GM20431 (cell line): ENCODE measurements at regions not wholly inside any gene's neighbourhood (a gene's known extent, or its start where the extent isn't known, plus 50 kb on each side); places are given as distances from the start of the nearest gene placed in this dataset.
"Not testable (repeated sequence)": the region's sequence is repeated elsewhere in the genome, so short reads cannot be mapped to it uniquely, and the experiment has no call there.

Source experiments
- in situ Hi-C: fragments of 300-500 bp; cut with MseI, MboI; formaldehyde crosslinking; loops from one replicate; pipeline ENCODE4 v1.15.0; 2020; ENCODE audit warnings: low sequenced_read_pairs; ENCODE audit not compliant: unreplicated experiment

- in situ Hi-C loops, result no loop called here
These were observed 1495.2 kb upstream of the C9orf72 start for GRCh38 chr9:29068461-29068860.

DNA sequence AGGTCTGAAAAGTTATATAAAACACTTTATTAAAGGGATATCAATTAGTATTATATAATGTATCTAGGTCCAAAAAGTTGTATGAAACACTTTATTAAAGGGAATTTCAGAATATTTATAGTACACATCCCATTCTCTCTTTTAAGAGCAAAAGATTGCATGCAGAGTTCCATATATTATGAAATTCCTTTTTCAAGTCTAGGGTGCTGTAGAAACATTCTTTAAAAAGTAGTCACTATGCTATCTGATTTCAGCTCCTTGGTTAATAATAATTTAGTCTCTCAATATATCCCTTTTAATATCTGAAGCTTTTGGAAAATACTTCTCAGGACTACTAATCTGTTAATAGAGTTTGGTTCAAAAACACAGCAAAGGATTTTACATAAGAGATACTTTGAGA lies 1496.1 kb upstream of the C9orf72 start:
- in situ Hi-C loops, result no loop called here

GRCh38 chr9:29078063-29078666 lies 1504.9 kb upstream of the C9orf72 start:
- in situ Hi-C loops, result no loop called here

- in situ Hi-C loops, result no loop called here
These were observed 1527.5 kb upstream of the C9orf72 start for GRCh38 chr9:29100762-29101161.

GRCh38 chr9:29104166-29104565 lies 1530.9 kb upstream of the C9orf72 start:
- in situ Hi-C loops, result not testable (repeated sequence)

- in situ Hi-C loops, result no loop called here
These were observed 1545.3 kb upstream of the C9orf72 start for GRCh38 chr9:29118555-29118954.

- in situ Hi-C loops, result no loop called here
These were observed 1553.5 kb upstream of the C9orf72 start for GRCh38 chr9:29126783-29127182.

- in situ Hi-C loops, result no loop called here
These were observed 1556.5 kb upstream of the C9orf72 start for GRCh38 chr9:29129763-29130162.

DNA sequence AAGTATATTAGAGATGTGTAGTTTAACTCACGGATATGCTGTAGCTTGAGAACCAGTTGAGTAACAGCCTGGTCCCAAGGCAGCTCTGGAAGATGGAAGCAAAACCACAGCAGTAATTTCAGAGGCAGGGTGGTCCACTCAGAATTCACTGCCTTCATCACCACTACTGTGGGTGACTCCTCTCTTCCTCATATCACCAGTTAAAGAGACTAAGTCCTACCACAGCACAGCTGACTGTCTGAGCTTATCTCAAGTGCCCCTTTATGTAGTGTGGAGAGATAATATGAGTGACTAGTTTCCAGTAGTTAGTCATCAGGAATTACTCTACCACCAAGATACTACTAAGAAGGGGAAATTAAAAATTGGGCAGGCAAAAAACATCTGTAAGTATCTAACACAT lies 1571.2 kb upstream of the C9orf72 start:
- in situ Hi-C loops, result no loop called here

DNA sequence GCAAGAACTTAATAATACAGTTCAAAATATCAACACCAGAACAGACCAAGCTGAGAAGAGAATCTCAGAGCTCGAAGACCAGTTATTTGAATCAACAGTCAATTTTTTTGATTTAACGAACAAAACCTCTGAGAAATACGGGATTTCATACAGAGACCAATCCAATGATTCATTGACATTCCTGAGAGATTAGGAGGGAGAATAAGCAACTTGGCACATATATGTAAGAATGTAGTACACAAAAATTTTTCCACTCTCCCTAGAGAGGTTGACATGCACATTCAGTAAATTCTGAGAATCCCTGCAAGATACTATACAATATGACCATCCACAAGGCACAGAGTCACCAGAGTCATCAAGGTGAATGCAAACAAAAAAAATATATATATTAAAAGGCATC lies 1577.3 kb upstream of the C9orf72 start:
- in situ Hi-C loops, result no loop called here

DNA sequence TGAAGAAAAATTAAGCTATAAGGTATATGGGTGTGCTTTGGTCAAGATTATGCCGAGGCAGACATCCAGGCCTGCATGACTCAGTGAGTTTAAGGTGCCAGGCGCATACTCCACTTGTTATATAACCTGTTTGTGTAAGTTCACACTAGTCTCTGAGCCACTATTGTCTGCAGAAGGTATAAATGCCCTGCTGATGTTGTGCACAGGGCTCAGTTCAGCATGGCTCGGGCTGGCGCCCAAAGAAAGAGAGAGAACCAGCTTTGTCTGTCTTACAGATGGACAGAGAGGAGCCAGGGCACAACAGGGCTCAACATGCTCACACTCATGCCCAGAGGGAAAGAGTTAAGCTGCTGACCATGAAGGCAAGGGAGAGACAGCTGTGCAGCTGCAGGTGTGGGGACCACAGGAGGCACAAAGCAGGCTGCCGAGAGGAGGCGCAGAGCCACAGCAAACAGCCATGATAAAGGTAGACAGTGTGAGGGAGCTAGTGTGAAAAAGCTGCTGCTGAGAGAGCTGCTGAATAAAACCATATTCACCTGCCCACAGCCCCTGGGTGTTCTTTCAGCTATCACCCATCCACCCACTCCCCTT lies 1587.6 kb upstream of the C9orf72 start:
- in situ Hi-C loops, result no loop called here

- in situ Hi-C loops, result no loop called here
These were observed 1600.9 kb upstream of the C9orf72 start for GRCh38 chr9:29174136-29174535.

DNA sequence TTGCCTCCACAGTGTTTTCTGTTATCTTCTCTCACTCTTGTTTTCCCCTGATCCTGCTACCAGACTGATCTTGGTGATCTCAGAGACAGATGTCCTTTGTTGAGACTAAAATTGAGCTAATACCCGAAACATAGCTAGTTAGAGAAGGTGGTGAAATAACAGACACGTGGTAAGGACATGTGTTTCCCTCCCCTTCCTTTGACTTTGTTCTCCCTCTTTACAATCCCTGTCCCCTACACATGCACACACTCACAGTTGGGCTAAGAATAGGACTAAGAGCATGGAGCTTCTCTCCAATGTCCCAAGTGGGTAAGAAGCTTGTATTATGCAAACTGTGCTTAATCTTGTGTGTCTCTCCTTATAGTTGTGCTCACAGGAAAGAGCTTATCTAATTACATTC lies 1603.0 kb upstream of the C9orf72 start:
- in situ Hi-C loops, result no loop called here

DNA sequence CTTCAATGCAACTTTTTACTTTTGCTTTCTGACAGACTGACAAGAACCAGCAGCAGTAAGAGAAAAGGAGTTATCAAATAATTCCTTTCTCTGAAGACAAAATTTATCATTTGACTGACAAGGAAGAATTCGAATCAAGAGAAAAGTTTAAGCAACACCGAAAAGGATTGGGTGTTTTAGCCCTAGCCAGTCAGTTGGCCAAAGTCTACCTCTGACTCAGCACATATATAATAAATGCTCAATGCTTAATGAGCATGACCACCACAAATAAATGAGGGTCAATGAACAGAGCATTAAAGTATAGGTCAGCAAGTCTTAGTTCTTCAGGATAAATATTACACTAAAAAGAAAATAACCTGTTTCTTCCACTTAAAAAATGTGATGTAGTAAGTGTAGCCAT lies 1603.5 kb upstream of the C9orf72 start:
- in situ Hi-C loops, result no loop called here

GRCh38 chr9:29183971-29184370 lies 1610.7 kb upstream of the C9orf72 start:
- in situ Hi-C loops, result no loop called here

DNA sequence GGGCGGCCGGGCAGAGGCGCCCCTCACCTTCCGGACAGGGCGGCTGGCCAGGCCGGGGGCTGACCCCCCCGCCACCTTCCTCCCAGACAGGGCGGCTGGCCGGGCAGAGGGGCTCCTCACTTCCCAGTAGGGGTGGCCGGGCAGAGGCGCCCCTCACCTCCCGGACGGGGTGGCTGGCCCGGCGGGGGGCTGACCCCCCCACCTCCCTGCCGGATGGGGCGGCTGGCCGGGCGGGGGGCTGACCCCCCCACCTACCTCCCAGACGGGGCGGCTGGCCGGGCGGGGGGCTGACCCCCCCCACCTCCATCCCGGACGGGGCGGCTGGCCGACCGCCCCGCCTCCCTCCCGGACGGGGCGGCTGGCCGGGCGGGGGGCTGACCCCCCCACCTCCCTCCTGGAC lies 1615.5 kb upstream of the C9orf72 start:
- in situ Hi-C loops, result not testable (repeated sequence)

DNA sequence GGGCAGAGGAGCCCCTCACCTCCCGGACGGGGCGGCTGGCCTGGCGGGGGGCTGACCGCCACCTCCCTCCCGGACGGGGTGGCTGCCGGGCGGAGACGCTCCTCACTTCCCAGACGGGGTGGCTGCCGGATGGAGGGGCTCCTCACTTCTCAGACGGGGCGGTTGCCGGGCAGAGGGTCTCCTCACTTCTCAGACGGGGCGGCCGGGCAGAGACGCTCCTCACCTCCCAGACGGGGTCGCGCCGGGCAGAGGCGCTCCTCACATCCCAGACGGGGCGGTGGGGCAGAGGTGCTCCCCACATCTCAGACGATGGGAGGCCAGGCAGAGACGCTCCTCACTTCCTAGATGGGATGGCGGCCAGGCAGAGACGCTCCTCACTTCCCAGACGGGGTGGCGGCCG lies 1615.9 kb upstream of the C9orf72 start:
- in situ Hi-C loops, result not testable (repeated sequence)

- in situ Hi-C loops, result no loop called here
These were observed 1625.6 kb upstream of the C9orf72 start for GRCh38 chr9:29198861-29199260.

- in situ Hi-C loops, result no loop called here
These were observed 1626.7 kb upstream of the C9orf72 start for GRCh38 chr9:29199975-29200374.

DNA sequence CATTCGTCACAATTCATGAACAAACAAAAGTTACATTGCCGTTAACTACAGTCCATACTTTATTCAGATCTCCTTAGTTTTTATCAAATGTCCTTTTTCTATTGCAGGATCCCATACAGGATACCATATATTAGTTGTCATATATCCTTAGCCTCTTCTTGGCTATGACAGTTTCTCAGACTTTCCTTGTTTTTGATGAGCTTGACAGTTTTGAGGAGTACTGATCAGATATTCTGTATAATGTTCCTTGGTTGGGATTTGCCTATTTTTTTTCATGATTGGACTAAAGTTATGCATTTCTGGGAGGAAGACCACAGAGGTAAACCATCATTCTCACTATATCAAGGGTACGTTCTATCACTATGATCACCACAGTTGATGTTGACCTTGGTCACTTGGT lies 1627.4 kb upstream of the C9orf72 start:
- in situ Hi-C loops, result no loop called here

GRCh38 chr9:29203244-29203930 lies 1630.1 kb upstream of the C9orf72 start:
- in situ Hi-C loops, result no loop called here

GRCh38 chr9:29208670-29209069 lies 1635.4 kb upstream of the C9orf72 start:
- in situ Hi-C loops, result no loop called here
